Breast epithelium (tissue), 3 donors: ENCODE measurements at regions not wholly inside any gene's neighbourhood (a gene's known extent, or its start where the extent isn't known, plus 50 kb on each side); places are given as distances from the start of the nearest gene placed in this dataset.

Experiments used
- POLR2A ChIP-seq: fragments of 450-650 bp; IDR thresholded peaks from one replicate; pipeline ENCODE4 v1.6.1; 2016; ENCODE audit warnings: antibody characterized with exemption, mild to moderate bottlenecking, moderate library complexity
- POLR2AphosphoS5 ChIP-seq, 3 donors: sonication (generic); formaldehyde crosslinking; IDR thresholded peaks; one replicate each; pipeline ENCODE4 v1.6.1; 2017; ENCODE audit warnings: antibody characterized with exemption in 3 of 3
- TF ChIP-seq, protein P1 (sequence below), 3 donors: fragments of 450-650 bp; IDR thresholded peaks; one replicate each; pipeline ENCODE4 v1.5.1; 2016 to 2017; ENCODE audit warnings: antibody characterized with exemption in 3 of 3, mild to moderate bottlenecking in 3 of 3, moderate library complexity in 3 of 3

DNA sequence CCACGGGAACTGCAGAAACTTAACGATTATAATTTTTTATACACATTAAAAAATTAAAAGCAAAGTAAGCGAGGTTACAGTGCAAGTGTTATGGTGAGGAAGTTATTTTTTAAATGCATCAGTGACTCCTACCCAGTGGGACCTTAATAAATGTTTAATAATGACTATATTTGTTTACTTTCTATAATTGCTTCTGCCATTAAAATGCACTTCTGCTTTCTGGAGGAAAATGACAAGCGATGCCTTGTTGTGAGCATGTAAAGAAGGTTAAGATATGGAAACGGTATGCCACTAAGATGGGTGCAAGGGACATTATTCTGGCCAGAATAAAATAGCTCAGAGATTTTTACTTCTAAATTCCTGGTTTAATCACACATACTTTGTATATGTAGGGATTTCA lies 252.1 kb downstream of the CDH11 start:
- TF ChIP-seq, protein P1, sequence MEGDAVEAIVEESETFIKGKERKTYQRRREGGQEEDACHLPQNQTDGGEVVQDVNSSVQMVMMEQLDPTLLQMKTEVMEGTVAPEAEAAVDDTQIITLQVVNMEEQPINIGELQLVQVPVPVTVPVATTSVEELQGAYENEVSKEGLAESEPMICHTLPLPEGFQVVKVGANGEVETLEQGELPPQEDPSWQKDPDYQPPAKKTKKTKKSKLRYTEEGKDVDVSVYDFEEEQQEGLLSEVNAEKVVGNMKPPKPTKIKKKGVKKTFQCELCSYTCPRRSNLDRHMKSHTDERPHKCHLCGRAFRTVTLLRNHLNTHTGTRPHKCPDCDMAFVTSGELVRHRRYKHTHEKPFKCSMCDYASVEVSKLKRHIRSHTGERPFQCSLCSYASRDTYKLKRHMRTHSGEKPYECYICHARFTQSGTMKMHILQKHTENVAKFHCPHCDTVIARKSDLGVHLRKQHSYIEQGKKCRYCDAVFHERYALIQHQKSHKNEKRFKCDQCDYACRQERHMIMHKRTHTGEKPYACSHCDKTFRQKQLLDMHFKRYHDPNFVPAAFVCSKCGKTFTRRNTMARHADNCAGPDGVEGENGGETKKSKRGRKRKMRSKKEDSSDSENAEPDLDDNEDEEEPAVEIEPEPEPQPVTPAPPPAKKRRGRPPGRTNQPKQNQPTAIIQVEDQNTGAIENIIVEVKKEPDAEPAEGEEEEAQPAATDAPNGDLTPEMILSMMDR (IDR thresholded peaks at IDR 0.05) = no peak
- TF ChIP-seq POLR2A (no peak), POLR2AphosphoS5 (IDR thresholded peaks at IDR 0.05) (no peak)
